ENCODE measurements at regions not wholly inside any gene's neighbourhood (a gene's known extent, or its start where the extent isn't known, plus 50 kb on each side); places are given as distances from the start of the nearest gene placed in this dataset.

GRCh38 chr4:8737601-8738279 is 133.9 kb downstream of the HMX1 start:
- TF ChIP-seq, protein P1, sequence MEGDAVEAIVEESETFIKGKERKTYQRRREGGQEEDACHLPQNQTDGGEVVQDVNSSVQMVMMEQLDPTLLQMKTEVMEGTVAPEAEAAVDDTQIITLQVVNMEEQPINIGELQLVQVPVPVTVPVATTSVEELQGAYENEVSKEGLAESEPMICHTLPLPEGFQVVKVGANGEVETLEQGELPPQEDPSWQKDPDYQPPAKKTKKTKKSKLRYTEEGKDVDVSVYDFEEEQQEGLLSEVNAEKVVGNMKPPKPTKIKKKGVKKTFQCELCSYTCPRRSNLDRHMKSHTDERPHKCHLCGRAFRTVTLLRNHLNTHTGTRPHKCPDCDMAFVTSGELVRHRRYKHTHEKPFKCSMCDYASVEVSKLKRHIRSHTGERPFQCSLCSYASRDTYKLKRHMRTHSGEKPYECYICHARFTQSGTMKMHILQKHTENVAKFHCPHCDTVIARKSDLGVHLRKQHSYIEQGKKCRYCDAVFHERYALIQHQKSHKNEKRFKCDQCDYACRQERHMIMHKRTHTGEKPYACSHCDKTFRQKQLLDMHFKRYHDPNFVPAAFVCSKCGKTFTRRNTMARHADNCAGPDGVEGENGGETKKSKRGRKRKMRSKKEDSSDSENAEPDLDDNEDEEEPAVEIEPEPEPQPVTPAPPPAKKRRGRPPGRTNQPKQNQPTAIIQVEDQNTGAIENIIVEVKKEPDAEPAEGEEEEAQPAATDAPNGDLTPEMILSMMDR (IDR thresholded peaks at IDR 0.05; ENCODE audit: poor library complexity), result no peak
- no peak for TF ChIP-seq EZH2phosphoT487 (IDR thresholded peaks at IDR 0.05; ENCODE audit: low read depth, severe bottlenecking, unreplicated experiment)
- no peak for TF ChIP-seq EZH2 (IDR thresholded peaks at IDR 0.05; ENCODE audit: borderline replicate concordance)
